T-helper 1 cell (primary cell): ENCODE measurements at regions not wholly inside any gene's neighbourhood (a gene's known extent, or its start where the extent isn't known, plus 50 kb on each side); places are given as distances from the start of the nearest gene placed in this dataset.
A peak's percentile ranks its signal among the peaks of the same experiment; 100 is the strongest.

Source experiments
- DNase-seq, 5 donors: peaks; one replicate each; pipeline ENCODE4 v3.0.0-alpha.2; 2012 to 2020

DNA sequence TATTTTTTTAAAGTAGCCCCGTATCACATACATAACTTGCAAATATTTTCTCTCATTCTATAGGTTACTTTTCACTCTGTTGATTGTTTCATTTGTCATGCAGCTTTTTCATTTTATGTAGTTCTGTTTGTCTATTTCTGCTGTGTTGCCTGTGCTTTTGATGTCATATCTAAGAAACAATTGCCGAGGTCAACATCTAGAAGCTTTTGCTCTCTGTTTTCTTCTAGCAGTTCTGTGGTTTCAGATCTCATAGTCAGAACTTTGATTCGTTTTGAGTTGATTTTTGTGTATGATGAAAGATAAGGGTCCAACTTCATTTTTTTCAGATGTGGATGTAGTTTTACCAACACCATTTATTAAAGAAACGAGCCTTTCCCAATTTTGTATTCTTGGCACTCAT, 79.5 kb downstream of the CD200 start:
- DNase-seq = peak in 1 of 5 donors; percentile 8

- no peak for DNase-seq
These were observed 80.1 kb downstream of the CD200 start for GRCh38 chr3:112413074-112413473.

DNA sequence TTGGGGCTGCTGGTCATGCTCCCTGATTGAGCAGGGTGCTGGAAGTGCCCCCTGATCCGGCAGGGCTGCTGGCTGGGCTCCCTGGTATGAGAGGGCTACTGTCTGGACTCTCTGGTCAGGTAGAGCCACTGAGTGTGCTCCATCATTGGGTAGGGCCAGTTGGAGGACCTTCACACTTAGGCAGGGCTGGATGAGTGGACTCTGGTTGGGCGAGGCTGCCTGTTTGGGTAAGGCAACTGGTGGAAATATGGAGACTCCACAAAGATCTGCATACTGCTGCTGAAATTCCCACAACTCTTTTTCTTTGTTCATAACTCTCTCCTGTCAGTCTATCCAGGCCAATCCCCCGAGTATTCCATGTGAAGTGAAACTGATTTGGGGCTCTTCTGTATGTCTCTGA, 80.8 kb downstream of the CD200 start:
- DNase-seq = no peak
